ENCODE measurements at regions not wholly inside any gene's neighbourhood (a gene's known extent, or its start where the extent isn't known, plus 50 kb on each side); places are given as distances from the start of the nearest gene placed in this dataset.

- Histone ChIP-seq H3K4me3 (no peak overlapping the region), H3K9me3 (no peaks in the 10 kb centered on the region), H3K27me3 (no peaks in the 10 kb centered on the region), H3K36me3 (no peaks in the 10 kb centered on the region), H3K4me1 (peaks cover 12 to 14% of the 10 kb centered on the region in 2 donors), H3K27ac (no peak overlapping the region)
- ATAC-seq (no peak), DNase-seq (no peak)
- TF ChIP-seq CTCF (IDR thresholded peaks at IDR 0.05 in 4 of 5, conservative IDR thresholded peaks at IDR 0.05 in 1 of 5) (no peak), POLR2A (IDR thresholded peaks at IDR 0.05) (no peak)
- in situ Hi-C loops (cut with MboI; ENCODE audit: low sequenced_read_pairs in 4 of 4) (loop anchor here (5.0 to 25.0 kb wide), 4 partner anchors 167 to 422 kb away; no protein-coding TSS in a partner anchor), intact Hi-C loops (cut with DNase I; ENCODE audit: low total_unique reads) (loop anchor here (1.0 to 5.0 kb wide), 3 partner anchors 168 to 412 kb away; no protein-coding TSS in a partner anchor)
Observed at GRCh38 chr19:28465371-28466086, 747.4 kb downstream of the UQCRFS1 start.

GRCh38 chr19:28463493-28464053 lies 749.4 kb downstream of the UQCRFS1 start:
- no peaks in the 10 kb centered on the region for H3K27me3 ChIP-seq
- peaks cover 5 to 6% of the 10 kb centered on the region in 2 donors for H3K4me1 ChIP-seq
- H3K36me3 ChIP-seq, result no peaks in the 10 kb centered on the region
- H3K4me3 ChIP-seq, result no peak overlapping the region
- intact Hi-C loops (cut with DNase I; ENCODE audit: low total_unique reads), result no loop called here
- H3K9me3 ChIP-seq, result no peaks in the 10 kb centered on the region
- no peak for ATAC-seq
- no peak for DNase-seq
- no peak overlapping the region for H3K27ac ChIP-seq
- in situ Hi-C loops (cut with MboI; ENCODE audit: low sequenced_read_pairs in 4 of 4), result loop anchor here in 2 of 4 donors (10.0 to 25.0 kb wide), 2 partner anchors 241 to 424 kb away; no protein-coding TSS in a partner anchor
- no peak for TF ChIP-seq CTCF (IDR thresholded peaks at IDR 0.05 in 4 of 5, conservative IDR thresholded peaks at IDR 0.05 in 1 of 5)
- no peak for TF ChIP-seq POLR2A (IDR thresholded peaks at IDR 0.05)

GRCh38 chr19:28457620-28458019 lies 755.3 kb downstream of the UQCRFS1 start:
- Histone ChIP-seq H3K4me1 (no peaks in the 10 kb centered on the region), H3K9me3 (no peaks in the 10 kb centered on the region), H3K36me3 (no peaks in the 10 kb centered on the region), H3K27me3 (no peaks in the 10 kb centered on the region), H3K4me3 (no peak overlapping the region), H3K27ac (no peak overlapping the region)
- DNase-seq (no peak), ATAC-seq (no peak)
- intact Hi-C loops (cut with DNase I; ENCODE audit: low total_unique reads), result no loop called here
- in situ Hi-C loops (cut with MboI; ENCODE audit: low sequenced_read_pairs in 4 of 4), result loop anchor here in 1 of 4 donors (25.0 kb wide), 1 partner anchor 430 kb away; no protein-coding TSS in a partner anchor
- no peak for TF ChIP-seq POLR2A (IDR thresholded peaks at IDR 0.05)
- TF ChIP-seq CTCF (IDR thresholded peaks at IDR 0.05 in 4 of 5, conservative IDR thresholded peaks at IDR 0.05 in 1 of 5), result no peak

GRCh38 chr19:28456708-28457320 lies 756.1 kb downstream of the UQCRFS1 start:
- no peaks in the 10 kb centered on the region for H3K4me1 ChIP-seq
- H3K27ac ChIP-seq, result no peak overlapping the region
- DNase-seq, result no peak
- no peaks in the 10 kb centered on the region for H3K36me3 ChIP-seq
- no peaks in the 10 kb centered on the region for H3K9me3 ChIP-seq
- H3K27me3 ChIP-seq, result no peaks in the 10 kb centered on the region
- in situ Hi-C loops (cut with MboI; ENCODE audit: low sequenced_read_pairs in 4 of 4) (loop anchor here in 1 of 4 donors (25.0 kb wide), 1 partner anchor 430 kb away; no protein-coding TSS in a partner anchor), intact Hi-C loops (cut with DNase I; ENCODE audit: low total_unique reads) (no loop called here)
- TF ChIP-seq POLR2A (IDR thresholded peaks at IDR 0.05), result no peak
- TF ChIP-seq CTCF (IDR thresholded peaks at IDR 0.05 in 4 of 5, conservative IDR thresholded peaks at IDR 0.05 in 1 of 5), result no peak
- no peak overlapping the region for H3K4me3 ChIP-seq
- ATAC-seq, result no peak

Data from gastrocnemius medialis (tissue), 4 donors.